GM12872 (cell line): ENCODE measurements at regions not wholly inside any gene's neighbourhood (a gene's known extent, or its start where the extent isn't known, plus 50 kb on each side); places are given as distances from the start of the nearest gene placed in this dataset.
A peak's percentile ranks its signal among the peaks of the same experiment; 100 is the strongest.

ENCODE experiments used
- CTCF ChIP-seq: IDR thresholded peaks from 3 replicates; pipeline ENCODE4 v1.5.1; 2011; ENCODE audit warnings: low read depth, mild to moderate bottlenecking, low read length, moderate library complexity; ENCODE audit not compliant: insufficient read depth

- no peak for TF ChIP-seq CTCF
Measured at GRCh38 chr1:29916656-29917369, 680.5 kb downstream of the PTPRU start.

- TF ChIP-seq CTCF, result no peak
Measured at GRCh38 chr1:29914936-29915335, 678.6 kb downstream of the PTPRU start.

GRCh38 chr1:29912425-29912824 lies 676.1 kb downstream of the PTPRU start:
- peak; percentile 28; the same call in 1 of the 3 replicates for TF ChIP-seq CTCF

- TF ChIP-seq CTCF, result no peak
Measured at GRCh38 chr1:29909962-29910361, 673.6 kb downstream of the PTPRU start.

GRCh38 chr1:29907596-29907995 lies 671.3 kb downstream of the PTPRU start:
- no peak for TF ChIP-seq CTCF

- no peak for TF ChIP-seq CTCF
Measured at GRCh38 chr1:29906927-29907326, 670.6 kb downstream of the PTPRU start.

GRCh38 chr1:29903548-29904166 lies 667.3 kb downstream of the PTPRU start:
- TF ChIP-seq CTCF, result no peak
